Hindlimb muscle (tissue), 1 donor: ENCODE measurements at regions not wholly inside any gene's neighbourhood (a gene's known extent, or its start where the extent isn't known, plus 50 kb on each side); places are given as distances from the start of the nearest gene placed in this dataset.
"Not testable (repeated sequence)": the region's sequence is repeated elsewhere in the genome, so short reads cannot be mapped to it uniquely, and the experiment has no call there.

Experiments used
- DNase-seq: peaks from one replicate; pipeline ENCODE4 v3.0.0-alpha.2; 2013

- DNase-seq, result no peak
These were observed 134.4 kb upstream of the LYZL2 start for GRCh38 chr10:30763918-30764317.

- no peak for DNase-seq
These were observed 133.1 kb upstream of the LYZL2 start for GRCh38 chr10:30762620-30763019.

- DNase-seq, result no peak
These were observed 129.9 kb upstream of the LYZL2 start for GRCh38 chr10:30759423-30759822.

GRCh38 chr10:30758338-30758737 lies 128.8 kb upstream of the LYZL2 start:
- no peak for DNase-seq

GRCh38 chr10:30756896-30757295 lies 127.3 kb upstream of the LYZL2 start:
- DNase-seq, result no peak

GRCh38 chr10:30756151-30756550 lies 126.6 kb upstream of the LYZL2 start:
- no peak for DNase-seq

GRCh38 chr10:30755441-30755953 lies 125.9 kb upstream of the LYZL2 start:
- DNase-seq, result peak; percentile 84

- DNase-seq, result no peak
These were observed 122.9 kb upstream of the LYZL2 start for GRCh38 chr10:30752481-30752881.

- peak; percentile 87 for DNase-seq
These were observed 122.3 kb upstream of the LYZL2 start for GRCh38 chr10:30751678-30752331.

GRCh38 chr10:30750971-30751677 lies 121.6 kb upstream of the LYZL2 start:
- no peak for DNase-seq

GRCh38 chr10:30749385-30749784 lies 119.8 kb upstream of the LYZL2 start:
- no peak for DNase-seq

- DNase-seq, result no peak
These were observed 118.8 kb upstream of the LYZL2 start for GRCh38 chr10:30748152-30748973.

GRCh38 chr10:30747633-30748032 lies 118.1 kb upstream of the LYZL2 start:
- no peak for DNase-seq

GRCh38 chr10:30745953-30746352 lies 116.4 kb upstream of the LYZL2 start:
- no peak for DNase-seq

- no peak for DNase-seq
These were observed 114.6 kb upstream of the LYZL2 start for GRCh38 chr10:30744106-30744505.

GRCh38 chr10:30743586-30743985 lies 114.0 kb upstream of the LYZL2 start:
- DNase-seq, result no peak

GRCh38 chr10:30742471-30742870 lies 112.9 kb upstream of the LYZL2 start:
- no peak for DNase-seq

- not testable (repeated sequence) for DNase-seq
These were observed 111.2 kb upstream of the LYZL2 start for GRCh38 chr10:30740774-30741173.

GRCh38 chr10:30738416-30738815 lies 108.9 kb upstream of the LYZL2 start:
- DNase-seq, result no peak

- no peak for DNase-seq
These were observed 108.4 kb upstream of the LYZL2 start for GRCh38 chr10:30737931-30738391.

- DNase-seq, result no peak
These were observed 107.2 kb upstream of the LYZL2 start for GRCh38 chr10:30736685-30737232.

GRCh38 chr10:30734901-30735300 lies 105.3 kb upstream of the LYZL2 start:
- DNase-seq, result no peak

- no peak for DNase-seq
These were observed 103.1 kb upstream of the LYZL2 start for GRCh38 chr10:30732671-30733070.
